GM21381 (cell line): ENCODE measurements at regions not wholly inside any gene's neighbourhood (a gene's known extent, or its start where the extent isn't known, plus 50 kb on each side); places are given as distances from the start of the nearest gene placed in this dataset.

Source experiments
- ATAC-seq: cut with Tn5 transposase; IDR thresholded peaks from one replicate; pipeline ENCODE4 v1.9.1; 2021; ENCODE audit warnings: mild to moderate bottlenecking, moderate library complexity; ENCODE audit not compliant: unreplicated experiment

- no peak for ATAC-seq
These were observed 165.2 kb upstream of the STT3B start for GRCh38 chr3:31367518-31367917.

GRCh38 chr3:31369637-31370379 lies 162.9 kb upstream of the STT3B start:
- ATAC-seq = no peak

- ATAC-seq = no peak
These were observed 162.4 kb upstream of the STT3B start for GRCh38 chr3:31370380-31370666.

GRCh38 chr3:31370681-31371080 lies 162.0 kb upstream of the STT3B start:
- no peak for ATAC-seq

- ATAC-seq = no peak
These were observed 161.1 kb upstream of the STT3B start for GRCh38 chr3:31371484-31372177.

DNA sequence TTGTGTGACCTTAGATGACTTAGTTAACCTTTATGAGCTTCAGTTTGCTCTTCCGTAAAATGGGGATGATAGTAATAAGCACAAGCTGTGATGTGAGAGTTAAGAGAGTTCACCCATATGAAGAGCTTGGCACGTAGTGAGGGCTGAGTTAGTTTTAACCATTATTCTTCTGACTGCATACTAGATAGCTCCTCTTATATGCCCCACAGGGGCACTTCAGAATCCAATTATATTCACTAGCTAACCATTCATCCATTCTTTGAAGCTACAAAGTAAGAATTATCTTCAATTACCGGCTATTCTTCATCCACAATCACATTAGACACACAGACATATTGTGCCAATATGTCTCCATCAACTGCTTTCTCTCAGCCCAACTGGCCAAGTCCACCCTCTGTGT lies 159.0 kb upstream of the STT3B start:
- ATAC-seq = no peak

- no peak for ATAC-seq
These were observed 155.6 kb upstream of the STT3B start for GRCh38 chr3:31377045-31377642.

GRCh38 chr3:31378231-31378630 lies 154.5 kb upstream of the STT3B start:
- no peak for ATAC-seq

GRCh38 chr3:31379598-31379997 lies 153.1 kb upstream of the STT3B start:
- no peak for ATAC-seq

- no peak for ATAC-seq
These were observed 149.9 kb upstream of the STT3B start for GRCh38 chr3:31382856-31383255.

DNA sequence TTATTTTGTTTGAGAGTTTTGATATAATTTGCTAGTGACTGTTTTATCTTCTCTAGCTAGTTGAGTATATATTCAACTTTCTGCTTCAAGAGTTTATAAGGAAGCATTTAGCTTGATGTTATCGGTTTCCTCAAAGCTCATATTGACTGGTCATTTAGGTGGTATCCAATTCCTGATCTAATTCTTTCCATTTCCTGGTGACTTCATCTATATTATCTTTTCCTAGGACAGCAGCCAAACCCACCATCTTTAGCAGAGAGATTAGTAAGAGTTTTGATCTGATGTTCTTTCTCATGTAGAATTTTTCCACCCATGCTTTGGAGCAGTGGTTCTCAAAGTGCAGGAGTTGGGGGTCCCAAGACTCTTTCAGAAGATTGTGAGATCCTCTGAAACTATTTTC lies 148.6 kb upstream of the STT3B start:
- no peak for ATAC-seq

GRCh38 chr3:31389939-31390338 lies 142.8 kb upstream of the STT3B start:
- no peak for ATAC-seq

DNA sequence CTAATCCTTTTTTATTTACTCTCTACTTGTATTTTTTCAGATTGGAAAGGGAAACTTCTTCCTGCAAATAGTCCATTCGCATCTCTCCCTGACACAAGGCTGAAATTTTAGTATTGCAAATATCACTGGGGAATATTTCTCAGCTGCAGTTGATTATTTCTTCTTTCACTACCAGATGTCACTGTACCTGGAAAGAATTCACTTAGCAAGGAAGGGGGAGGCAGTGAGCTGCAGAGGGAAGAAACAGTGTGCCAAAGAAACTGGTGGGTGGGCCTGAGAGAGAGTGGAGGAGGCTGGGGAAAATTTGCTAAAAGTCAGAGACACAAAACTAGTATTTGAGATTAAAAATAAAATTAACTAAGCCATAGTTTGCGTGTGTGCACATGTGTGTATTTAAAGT lies 142.3 kb upstream of the STT3B start:
- no peak for ATAC-seq

GRCh38 chr3:31391150-31391549 lies 141.6 kb upstream of the STT3B start:
- no peak for ATAC-seq

DNA sequence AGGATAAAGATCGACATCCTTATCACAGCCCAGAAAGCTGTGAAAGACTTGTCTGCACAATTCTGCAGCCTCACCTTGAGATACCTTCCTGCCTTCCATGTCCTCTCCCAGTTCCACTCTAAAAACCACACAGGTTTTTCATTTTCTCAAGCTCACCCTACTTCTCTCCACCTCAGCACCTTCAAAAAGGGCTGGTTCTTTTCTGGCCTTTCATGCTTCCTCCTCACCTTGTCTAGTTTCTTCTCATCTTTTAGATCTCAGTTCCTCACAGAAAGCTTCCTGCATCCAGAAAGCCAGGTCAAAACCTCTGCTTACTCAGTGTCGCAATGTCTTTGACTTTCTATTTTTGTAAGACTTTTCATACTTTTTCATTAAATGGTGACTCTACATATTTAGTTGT lies 140.2 kb upstream of the STT3B start:
- ATAC-seq = no peak

GRCh38 chr3:31399271-31399670 lies 133.5 kb upstream of the STT3B start:
- ATAC-seq = no peak

DNA sequence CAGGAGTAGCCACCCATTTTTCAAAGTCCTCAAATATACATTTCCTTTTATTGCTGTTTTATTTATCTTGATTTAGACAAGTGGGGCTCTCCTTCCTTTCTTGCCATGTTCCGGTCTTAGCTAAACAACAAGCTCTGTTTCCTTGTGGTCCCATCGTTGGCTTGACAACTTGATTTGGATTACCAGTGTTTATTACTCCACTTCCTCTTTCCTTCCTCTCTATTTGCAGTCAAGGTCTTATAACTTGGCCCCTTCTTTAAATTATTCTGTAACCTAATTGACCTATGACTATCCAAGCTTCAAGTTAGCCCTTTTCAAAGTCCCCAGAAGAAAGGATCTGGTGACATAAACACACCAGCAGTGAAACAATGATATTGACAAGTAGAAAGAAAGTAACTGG lies 130.6 kb upstream of the STT3B start:
- no peak for ATAC-seq

- ATAC-seq = no peak
These were observed 129.5 kb upstream of the STT3B start for GRCh38 chr3:31403197-31403596.

DNA sequence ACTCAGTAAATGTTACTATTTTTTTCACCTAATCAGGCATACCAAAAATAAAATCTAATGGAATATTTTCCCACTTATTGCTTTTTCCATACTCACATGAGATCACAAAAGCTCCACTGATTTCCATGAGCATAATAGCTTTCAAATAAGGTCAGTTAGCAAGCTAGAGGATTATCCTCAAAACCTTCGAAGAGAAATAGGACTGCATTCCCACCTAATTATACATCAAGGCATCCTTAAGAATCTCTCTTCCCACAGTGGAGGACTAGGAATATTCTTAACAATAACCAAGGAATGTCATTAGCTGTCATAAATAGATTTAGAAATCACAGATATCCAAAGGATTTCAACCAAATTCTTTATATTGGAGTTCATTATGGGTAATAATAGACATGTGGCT lies 127.9 kb upstream of the STT3B start:
- no peak for ATAC-seq

DNA sequence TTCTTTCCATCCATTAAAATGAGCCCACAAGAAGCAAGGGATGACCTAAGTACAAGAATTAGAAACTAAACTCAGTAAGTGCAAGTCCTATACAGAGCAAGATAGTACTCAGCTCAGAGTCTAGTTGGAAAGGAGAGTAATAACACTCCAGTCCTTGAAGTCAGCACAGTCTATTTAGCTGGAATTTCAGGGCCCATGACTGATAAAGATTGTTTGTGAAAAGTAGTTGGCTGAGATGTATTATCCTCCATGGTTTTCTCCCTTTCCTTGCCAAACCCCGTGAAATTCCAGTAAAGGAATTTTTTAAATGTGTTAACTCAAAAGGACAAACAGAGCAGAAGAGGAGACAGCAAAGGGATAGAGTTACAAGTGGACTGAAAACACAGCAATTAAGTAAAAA lies 127.2 kb upstream of the STT3B start:
- no peak for ATAC-seq

DNA sequence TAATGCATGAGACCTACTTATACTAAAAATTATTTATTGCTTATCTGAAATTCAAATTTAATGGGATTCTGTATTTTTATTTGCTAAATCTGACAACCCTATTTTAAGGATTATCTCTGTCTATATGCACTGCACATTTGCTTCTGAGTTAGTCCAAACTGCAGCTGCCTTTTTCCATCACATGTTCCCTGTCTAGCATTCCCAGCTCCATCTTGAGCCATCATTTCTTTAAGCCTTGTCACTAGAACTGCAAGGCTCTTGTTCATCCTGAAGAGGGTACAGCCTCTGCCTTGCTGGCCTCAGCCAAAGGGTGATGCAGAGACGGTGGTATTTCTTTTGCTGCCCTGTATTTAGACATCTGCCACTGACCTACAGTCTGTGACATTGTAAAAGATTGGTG lies 125.8 kb upstream of the STT3B start:
- no peak for ATAC-seq

DNA sequence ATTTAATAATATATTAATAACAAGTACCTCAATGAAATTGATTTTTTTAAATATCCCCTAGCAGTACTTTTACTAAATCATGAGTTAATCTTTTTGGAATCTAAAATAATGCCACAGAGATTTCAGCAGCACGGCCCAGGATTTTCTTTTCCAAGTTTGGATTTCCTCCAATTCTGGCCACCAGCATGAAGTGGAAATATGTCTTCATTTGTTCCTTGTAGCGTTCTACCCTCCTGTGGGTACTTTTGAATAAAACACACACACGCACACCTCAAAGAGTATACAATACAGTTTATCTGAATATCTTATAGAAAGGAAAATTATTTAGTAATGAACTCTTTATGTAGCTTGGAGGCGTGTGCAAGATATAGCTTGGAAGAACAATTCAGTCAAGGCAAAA lies 125.1 kb upstream of the STT3B start:
- no peak for ATAC-seq

GRCh38 chr3:31408720-31409119 lies 124.0 kb upstream of the STT3B start:
- no peak for ATAC-seq
